ENCODE measurements at regions not wholly inside any gene's neighbourhood (a gene's known extent, or its start where the extent isn't known, plus 50 kb on each side); places are given as distances from the start of the nearest gene placed in this dataset.

DNA sequence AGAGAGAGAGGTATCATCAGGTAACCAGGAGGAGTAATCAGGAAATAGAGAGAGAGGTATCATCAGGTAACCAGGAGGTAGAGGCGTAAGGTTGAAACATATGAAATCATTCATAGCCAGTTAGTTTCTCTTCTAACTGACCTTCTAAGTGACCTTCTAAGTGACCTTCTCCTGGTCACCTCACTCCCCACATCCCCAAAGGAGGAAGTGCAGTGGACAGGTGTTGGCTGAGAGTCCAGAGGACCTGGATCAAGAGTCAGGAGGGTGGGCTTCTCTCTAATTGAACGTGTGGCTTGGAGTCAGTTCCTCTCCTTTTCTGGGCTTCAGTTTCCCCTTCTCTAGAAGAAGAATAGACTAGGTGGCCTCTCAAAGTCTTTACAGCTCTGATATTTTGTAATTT lies 121.3 kb upstream of the DLG1 start:
- POLR2A ChIA-PET = no interaction called here
- no peaks in the 10 kb centered on the region for H3K9me3 ChIP-seq (ENCODE audit: control insufficient read depth, insufficient read depth, low read depth, low read length)
- in situ Hi-C loops (cut with HindIII; ENCODE audit: low pct_unique_long_range_greater_than_20kb, low sequenced_read_pairs) = no loop called here

DNA sequence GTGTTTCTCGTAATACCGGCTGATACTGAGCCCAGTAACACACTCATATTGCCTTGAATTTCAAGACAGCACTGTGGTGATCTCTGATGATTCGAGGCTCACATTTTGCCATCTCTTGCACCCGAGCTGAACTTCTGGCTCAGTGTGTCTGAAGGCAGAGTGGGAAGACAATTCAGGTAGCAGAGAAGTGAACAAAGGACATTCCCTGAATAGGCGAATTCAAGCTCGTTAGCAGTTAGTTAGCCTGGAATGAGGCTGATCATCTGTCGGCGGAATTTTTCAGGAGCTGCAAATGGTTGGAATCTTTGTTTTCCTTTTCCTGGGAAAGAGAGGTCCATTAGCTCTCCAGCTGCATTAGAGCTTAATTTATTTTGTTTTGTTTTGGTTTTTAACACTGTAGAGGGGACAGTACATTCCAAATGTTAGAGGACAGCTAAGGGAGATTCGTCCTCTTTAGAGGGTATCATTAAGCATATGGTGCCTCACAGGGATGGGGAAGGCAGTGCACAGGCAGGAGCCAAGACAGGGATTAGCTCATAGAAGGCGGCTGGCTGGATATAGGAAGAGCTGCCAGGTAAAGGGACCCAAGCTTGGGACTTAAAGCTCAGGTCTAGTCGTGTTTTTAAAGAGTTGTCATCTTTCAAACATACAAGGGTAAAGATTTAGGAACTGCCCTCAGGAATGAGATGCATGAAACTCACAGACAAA lies 119.7 kb upstream of the DLG1 start:
- no peak overlapping the region for H3K27ac ChIP-seq (ENCODE audit: low read length)
- no peaks in the 10 kb centered on the region for H3K36me3 ChIP-seq (ENCODE audit: control insufficient read depth, insufficient read depth, low read length)
- no TSS peak for BruUV-seq (replicated peaks)
- DNase-seq (ENCODE audit: low read depth, low spot score) (no peak), ATAC-seq (no peak)
- ChIA-PET POLR2A (no interaction called here), CTCF (no interaction called here)
- H3K4me3 ChIP-seq (ENCODE audit: low read depth in 2 of 2, low read length in 2 of 2) = no peak overlapping the region
- TF ChIP-seq, protein P1, sequence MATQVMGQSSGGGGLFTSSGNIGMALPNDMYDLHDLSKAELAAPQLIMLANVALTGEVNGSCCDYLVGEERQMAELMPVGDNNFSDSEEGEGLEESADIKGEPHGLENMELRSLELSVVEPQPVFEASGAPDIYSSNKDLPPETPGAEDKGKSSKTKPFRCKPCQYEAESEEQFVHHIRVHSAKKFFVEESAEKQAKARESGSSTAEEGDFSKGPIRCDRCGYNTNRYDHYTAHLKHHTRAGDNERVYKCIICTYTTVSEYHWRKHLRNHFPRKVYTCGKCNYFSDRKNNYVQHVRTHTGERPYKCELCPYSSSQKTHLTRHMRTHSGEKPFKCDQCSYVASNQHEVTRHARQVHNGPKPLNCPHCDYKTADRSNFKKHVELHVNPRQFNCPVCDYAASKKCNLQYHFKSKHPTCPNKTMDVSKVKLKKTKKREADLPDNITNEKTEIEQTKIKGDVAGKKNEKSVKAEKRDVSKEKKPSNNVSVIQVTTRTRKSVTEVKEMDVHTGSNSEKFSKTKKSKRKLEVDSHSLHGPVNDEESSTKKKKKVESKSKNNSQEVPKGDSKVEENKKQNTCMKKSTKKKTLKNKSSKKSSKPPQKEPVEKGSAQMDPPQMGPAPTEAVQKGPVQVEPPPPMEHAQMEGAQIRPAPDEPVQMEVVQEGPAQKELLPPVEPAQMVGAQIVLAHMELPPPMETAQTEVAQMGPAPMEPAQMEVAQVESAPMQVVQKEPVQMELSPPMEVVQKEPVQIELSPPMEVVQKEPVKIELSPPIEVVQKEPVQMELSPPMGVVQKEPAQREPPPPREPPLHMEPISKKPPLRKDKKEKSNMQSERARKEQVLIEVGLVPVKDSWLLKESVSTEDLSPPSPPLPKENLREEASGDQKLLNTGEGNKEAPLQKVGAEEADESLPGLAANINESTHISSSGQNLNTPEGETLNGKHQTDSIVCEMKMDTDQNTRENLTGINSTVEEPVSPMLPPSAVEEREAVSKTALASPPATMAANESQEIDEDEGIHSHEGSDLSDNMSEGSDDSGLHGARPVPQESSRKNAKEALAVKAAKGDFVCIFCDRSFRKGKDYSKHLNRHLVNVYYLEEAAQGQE (IDR thresholded peaks at IDR 0.05; ENCODE audit: insufficient read depth in 1 of 2, low read depth in 2 of 2, low read length in 1 of 2) = no peak
- no peak for TF ChIP-seq SIN3A (IDR thresholded peaks at IDR 0.05; ENCODE audit: borderline replicate concordance, insufficient read depth, low read depth, low read length)
- no peak for TF ChIP-seq POLR2AphosphoS5 (IDR thresholded peaks at IDR 0.05; ENCODE audit: low read depth, low read length)
- TF ChIP-seq, protein P2, sequence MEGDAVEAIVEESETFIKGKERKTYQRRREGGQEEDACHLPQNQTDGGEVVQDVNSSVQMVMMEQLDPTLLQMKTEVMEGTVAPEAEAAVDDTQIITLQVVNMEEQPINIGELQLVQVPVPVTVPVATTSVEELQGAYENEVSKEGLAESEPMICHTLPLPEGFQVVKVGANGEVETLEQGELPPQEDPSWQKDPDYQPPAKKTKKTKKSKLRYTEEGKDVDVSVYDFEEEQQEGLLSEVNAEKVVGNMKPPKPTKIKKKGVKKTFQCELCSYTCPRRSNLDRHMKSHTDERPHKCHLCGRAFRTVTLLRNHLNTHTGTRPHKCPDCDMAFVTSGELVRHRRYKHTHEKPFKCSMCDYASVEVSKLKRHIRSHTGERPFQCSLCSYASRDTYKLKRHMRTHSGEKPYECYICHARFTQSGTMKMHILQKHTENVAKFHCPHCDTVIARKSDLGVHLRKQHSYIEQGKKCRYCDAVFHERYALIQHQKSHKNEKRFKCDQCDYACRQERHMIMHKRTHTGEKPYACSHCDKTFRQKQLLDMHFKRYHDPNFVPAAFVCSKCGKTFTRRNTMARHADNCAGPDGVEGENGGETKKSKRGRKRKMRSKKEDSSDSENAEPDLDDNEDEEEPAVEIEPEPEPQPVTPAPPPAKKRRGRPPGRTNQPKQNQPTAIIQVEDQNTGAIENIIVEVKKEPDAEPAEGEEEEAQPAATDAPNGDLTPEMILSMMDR (IDR thresholded peaks at IDR 0.05) = no peak
- no peak for TF ChIP-seq TCF7L2 (IDR thresholded peaks at IDR 0.05; ENCODE audit: low read depth, low read length)
- H3K4me1 ChIP-seq (ENCODE audit: control insufficient read depth, insufficient read depth, low read length) = no peaks in the 10 kb centered on the region
- H3K27me3 ChIP-seq (ENCODE audit: control insufficient read depth, insufficient read depth, low read length) = peaks cover 6% of the 10 kb centered on the region; the same call in 1 of the 2 replicates
- intact Hi-C loops (cut with micrococcal nuclease; ENCODE audit: unreplicated experiment) = no loop called here
- in situ Hi-C loops (cut with HindIII; ENCODE audit: low pct_unique_long_range_greater_than_20kb, low sequenced_read_pairs) = no loop called here
- no peaks in the 10 kb centered on the region for H3K9me3 ChIP-seq (ENCODE audit: control insufficient read depth, insufficient read depth, low read depth, low read length)

More for the DNA sequence above, 121.3 kb upstream of the DLG1 start:
- BruUV-seq (replicated peaks) = no TSS peak
- DNase-seq (ENCODE audit: low read depth, low spot score) = no peak
- no peak overlapping the region for H3K4me3 ChIP-seq (ENCODE audit: low read depth in 2 of 2, low read length in 2 of 2)
- intact Hi-C loops (cut with micrococcal nuclease; ENCODE audit: unreplicated experiment) = no loop called here
- no peak for ATAC-seq
- peaks cover 6% of the 10 kb centered on the region; the same call in 1 of the 2 replicates for H3K27me3 ChIP-seq (ENCODE audit: control insufficient read depth, insufficient read depth, low read length)
- H3K27ac ChIP-seq (ENCODE audit: low read length) = no peak overlapping the region
- no peak for TF ChIP-seq TCF7L2 (IDR thresholded peaks at IDR 0.05; ENCODE audit: low read depth, low read length)
- H3K4me1 ChIP-seq (ENCODE audit: control insufficient read depth, insufficient read depth, low read length) = no peaks in the 10 kb centered on the region
- CTCF ChIA-PET = no interaction called here
- H3K36me3 ChIP-seq (ENCODE audit: control insufficient read depth, insufficient read depth, low read length) = no peaks in the 10 kb centered on the region

DNA sequence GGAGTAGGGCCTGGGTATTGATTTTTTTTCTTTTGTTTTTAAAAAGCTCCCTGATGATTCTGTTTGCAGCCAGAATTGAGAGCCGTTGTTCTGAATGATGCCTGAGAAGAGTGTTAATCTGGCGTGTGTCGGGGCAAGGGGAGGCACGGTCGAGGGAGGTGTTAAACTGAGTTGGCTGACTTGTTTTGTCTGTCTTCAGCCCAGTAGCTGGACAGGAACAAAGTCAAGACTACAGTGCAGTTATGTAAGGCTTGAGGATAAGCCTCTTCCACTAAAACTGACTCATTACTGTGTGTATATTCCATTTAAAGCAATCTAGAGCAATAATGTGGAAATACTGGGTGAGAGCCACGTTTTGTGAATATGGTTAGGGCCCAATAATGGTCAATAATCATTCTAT lies 119.0 kb upstream of the DLG1 start:
- in situ Hi-C loops (cut with HindIII; ENCODE audit: low pct_unique_long_range_greater_than_20kb, low sequenced_read_pairs) (no loop called here), intact Hi-C loops (cut with micrococcal nuclease; ENCODE audit: unreplicated experiment) (no loop called here)
- Histone ChIP-seq H3K27me3 (ENCODE audit: control insufficient read depth, insufficient read depth, low read length) (peaks cover 6% of the 10 kb centered on the region; the same call in 1 of the 2 replicates), H3K9me3 (ENCODE audit: control insufficient read depth, insufficient read depth, low read depth, low read length) (no peaks in the 10 kb centered on the region), H3K36me3 (ENCODE audit: control insufficient read depth, insufficient read depth, low read length) (no peaks in the 10 kb centered on the region), H3K4me1 (ENCODE audit: control insufficient read depth, insufficient read depth, low read length) (no peaks in the 10 kb centered on the region), H3K4me3 (ENCODE audit: low read depth in 2 of 2, low read length in 2 of 2) (no peak overlapping the region), H3K27ac (ENCODE audit: low read length) (no peak overlapping the region)
- ATAC-seq = no peak
- ChIA-PET POLR2A (no interaction called here), CTCF (no interaction called here)
- no TSS peak for BruUV-seq (replicated peaks)
- TF ChIP-seq POLR2AphosphoS5 (IDR thresholded peaks at IDR 0.05; ENCODE audit: low read depth, low read length) (no peak), SIN3A (IDR thresholded peaks at IDR 0.05; ENCODE audit: borderline replicate concordance, insufficient read depth, low read depth, low read length) (no peak), TCF7L2 (IDR thresholded peaks at IDR 0.05; ENCODE audit: low read depth, low read length) (no peak)
- TF ChIP-seq, protein P2 (IDR thresholded peaks at IDR 0.05) = no peak
- TF ChIP-seq, protein P1 (IDR thresholded peaks at IDR 0.05; ENCODE audit: insufficient read depth in 1 of 2, low read depth in 2 of 2, low read length in 1 of 2) = no peak
- DNase-seq (ENCODE audit: low read depth, low spot score) = no peak

Data from Panc1 (cell line).